GM19023 (cell line): ENCODE measurements at regions not wholly inside any gene's neighbourhood (a gene's known extent, or its start where the extent isn't known, plus 50 kb on each side); places are given as distances from the start of the nearest gene placed in this dataset.
"Not testable (repeated sequence)": the region's sequence is repeated elsewhere in the genome, so short reads cannot be mapped to it uniquely, and the experiment has no call there.

Experiments used
- ATAC-seq: cut with Tn5 transposase; IDR thresholded peaks from one replicate; pipeline ENCODE4 v1.9.1; 2021; ENCODE audit warnings: mild to moderate bottlenecking, moderate library complexity; ENCODE audit not compliant: unreplicated experiment

DNA sequence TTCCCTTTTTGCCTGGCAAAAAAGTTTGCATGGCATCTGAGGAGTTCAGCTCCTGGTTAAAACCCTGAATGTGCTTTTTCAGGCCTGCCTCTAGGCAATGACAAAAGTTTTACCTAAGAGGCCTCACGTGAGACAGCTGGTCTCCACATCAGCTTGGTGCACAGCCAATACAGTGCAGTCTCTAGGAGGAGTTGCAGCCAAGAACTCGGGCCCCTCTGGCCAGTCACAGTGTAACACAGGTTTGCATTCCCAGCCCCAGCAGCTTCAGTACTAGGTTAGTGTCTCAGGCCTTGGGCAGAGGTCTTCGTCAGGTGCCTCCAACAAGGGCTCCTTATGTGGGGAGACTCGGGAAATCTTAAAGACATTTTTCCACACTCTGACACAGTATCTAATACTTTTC lies 771.7 kb downstream of the SORCS1 start:
- no peak for ATAC-seq

DNA sequence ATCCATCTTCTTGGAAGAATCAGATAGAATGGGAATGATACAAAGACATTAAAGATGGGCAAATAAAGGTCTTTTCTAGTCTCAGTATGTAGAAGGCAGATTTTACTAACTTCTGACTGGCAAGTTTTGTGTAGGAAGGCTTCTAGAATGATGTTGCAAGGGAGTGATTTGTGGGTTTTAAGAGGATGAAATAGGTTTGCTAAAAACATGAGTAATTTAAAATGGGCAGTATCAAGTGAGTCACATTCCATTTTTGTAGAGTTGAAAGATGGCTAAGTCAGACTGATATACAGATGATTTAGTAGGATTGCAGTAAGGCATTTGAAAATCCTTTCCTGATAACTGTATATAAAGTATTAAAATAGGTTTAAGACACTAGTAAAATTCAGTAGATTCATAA lies 777.4 kb downstream of the SORCS1 start:
- no peak for ATAC-seq

DNA sequence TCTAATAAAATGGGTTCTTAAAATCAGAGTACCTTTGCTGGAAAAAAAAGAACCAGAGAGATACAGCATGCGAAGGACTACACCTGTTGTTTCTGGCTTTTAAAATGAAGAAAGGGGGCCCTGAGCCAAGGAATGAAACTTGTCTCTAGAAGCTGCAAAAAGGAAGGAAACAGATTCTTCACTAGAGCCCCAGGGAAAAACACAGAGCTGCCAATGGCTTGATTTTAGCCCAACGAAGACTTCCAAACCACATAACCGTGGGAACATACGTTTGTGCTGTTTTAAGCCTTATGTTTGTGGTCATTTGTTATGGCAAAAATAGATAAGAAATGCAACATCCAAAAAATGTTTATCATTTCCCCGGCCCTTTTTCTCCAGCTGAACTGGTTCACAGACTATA lies 780.0 kb downstream of the SORCS1 start:
- no peak for ATAC-seq

DNA sequence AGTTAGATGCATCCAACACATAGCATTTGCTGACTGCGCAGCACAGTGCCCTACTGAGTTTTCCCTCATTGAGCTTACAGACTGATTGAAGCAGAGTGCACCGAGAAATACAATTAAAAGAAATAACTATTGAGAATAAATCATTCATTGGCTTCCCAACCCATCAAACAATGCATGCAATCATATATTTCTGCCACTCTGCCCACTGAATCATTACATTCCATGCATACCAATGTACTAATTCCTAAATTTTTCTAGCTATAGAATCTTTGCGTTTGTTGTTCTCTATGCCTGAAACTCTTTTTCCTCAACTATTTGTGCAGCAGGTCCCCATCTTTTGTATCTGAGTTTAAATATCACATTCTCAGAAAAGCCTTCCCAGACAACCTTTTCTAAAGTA lies 783.8 kb downstream of the SORCS1 start:
- no peak for ATAC-seq

DNA sequence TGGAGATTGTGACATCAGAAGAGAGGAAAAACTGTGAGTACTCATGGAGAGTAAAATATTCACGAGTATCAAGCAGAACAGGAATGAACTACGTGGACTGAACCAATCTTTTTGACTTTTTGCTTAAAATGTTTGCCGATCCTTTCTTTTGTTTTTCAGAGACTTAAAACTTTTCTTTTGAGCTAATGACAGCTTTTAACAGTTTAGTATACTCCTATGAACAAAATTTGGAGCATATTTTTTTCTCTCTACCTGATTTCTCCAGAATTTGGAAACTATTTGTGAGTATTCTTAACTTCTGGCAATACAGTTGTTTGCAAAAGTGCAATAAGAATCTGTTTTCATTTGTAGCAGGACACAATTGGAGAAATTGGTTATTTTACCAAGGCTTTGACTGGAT lies 786.3 kb downstream of the SORCS1 start:
- no peak for ATAC-seq

DNA sequence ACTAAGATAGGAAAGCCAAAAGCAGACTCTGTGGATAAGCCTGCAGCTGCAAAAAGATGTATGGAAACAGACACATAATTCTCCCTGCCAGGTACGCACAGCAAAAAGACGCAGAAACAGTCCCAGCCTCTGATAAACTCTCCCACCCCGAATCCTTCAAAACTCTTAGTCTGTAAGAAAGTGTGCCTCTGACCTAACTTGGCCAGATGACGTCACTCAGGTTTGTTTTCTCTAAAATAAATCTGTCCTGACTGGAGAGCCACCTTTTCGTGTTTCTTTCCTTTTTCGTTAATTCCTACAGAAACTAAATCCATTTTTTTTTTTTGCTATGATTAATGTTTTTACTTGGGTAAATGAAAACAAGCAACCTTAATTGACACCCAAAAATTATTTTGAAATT lies 793.8 kb downstream of the SORCS1 start:
- ATAC-seq: no peak

DNA sequence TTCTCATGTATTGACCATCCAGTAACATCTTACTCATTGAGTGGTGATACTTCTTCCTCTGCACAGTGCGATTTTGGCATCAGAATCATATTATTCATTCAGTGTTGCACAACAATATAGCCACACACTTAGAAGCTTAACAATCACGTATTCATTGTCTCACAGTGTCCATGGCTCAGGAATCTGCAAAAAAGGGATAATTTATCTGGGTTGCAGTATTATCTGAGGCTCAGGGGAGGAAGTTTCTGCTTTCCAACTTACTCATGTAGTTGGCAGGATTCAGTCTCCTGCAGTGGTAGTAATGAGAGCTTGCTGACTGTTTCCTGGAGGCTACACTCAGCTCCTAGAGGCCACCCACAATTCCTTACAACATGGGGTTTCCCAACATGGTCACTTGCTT lies 803.6 kb downstream of the SORCS1 start:
- ATAC-seq: no peak

DNA sequence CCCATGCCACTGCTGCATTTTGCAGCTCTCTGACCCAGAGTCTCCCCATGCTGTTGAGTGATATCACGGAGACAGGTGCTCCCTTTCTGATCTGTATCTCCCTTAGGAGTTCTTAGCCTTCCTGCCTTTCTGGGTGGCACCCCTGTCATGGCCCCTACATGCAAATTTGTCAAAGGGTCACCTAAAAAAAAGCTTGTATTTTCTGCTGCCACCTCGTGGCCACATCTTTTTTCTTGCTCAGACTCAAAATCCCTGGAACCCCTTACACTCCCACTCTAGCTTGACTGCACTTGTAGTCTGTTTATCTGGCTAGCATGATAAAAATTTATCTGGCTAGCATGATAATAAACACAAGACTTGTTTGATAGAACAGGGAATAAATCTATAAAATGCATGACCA lies 809.1 kb downstream of the SORCS1 start:
- no peak for ATAC-seq

DNA sequence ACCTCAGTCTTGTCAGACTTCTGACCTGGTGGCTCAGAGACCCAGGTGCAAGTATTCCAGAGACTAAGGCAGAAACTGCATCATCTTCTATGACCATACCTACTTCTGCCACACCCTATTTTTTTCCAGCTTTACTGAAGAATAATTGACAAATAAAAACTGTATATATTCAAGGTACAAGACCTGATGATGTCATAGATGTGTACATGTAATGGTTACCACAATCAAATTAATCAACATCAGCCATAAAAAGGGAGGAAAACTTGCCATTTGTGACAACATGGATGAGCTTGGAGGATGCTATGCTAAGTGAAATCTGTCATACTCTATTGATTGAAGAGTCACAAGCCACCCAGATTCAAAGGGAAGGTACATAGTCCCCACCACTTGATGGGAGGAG lies 815.6 kb downstream of the SORCS1 start:
- ATAC-seq: no peak

DNA sequence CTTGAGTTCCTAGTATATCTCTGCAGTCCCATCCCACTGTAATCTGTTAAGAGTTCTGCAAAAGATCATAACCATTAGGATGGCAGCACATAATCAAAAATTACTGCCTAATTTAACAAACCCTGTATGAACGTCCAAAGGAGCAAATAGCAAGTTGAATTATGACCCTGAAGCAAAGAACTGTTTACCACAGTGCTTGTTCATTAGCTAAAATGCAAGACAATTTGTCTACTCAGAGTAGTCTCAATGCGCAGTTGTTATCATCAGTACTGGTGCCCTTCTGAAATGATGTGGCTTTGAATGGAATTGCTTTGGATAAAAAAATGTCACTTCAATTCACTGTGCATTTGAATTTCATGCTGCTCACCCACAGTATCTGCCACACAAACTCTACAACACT lies 817.0 kb downstream of the SORCS1 start:
- no peak for ATAC-seq

DNA sequence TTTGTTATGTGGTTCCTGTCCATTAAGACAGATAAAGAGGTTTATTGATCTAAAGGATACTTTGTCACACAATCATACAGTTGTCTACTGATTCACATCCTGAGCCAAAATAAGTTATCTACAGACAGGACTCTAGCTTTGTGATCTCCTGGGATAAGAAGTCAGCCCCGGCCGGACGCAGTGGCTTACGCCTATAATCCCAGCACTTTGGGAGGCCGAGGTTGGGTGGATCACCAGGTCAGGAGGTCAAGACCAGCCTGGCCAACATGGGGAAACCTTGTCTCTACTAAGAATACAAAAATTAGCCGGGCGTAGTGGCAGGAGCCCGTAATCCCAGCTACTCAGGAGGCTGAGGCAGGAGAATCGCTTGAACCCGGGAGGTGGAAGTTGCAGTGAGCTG lies 821.0 kb downstream of the SORCS1 start:
- ATAC-seq: not testable (repeated sequence)

DNA sequence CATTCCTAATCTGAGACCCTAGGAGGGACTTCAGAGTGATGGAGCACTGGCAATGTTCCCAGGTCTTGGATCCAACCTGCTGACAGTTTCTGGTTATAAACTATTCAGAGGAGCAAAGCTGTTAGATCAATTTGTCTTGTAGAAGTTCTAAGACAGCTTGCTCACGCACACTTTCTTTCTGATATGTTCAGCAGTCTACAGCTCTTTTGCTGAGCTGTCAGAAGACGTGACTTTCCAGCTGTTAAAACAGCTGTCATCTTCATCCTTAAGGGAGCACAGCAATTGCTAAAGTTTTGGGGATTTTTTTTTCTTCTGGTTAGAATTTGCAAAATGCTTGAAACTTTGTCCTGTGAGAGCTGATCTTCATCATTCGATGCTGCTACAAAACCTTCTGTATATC lies 823.1 kb downstream of the SORCS1 start:
- no peak for ATAC-seq

DNA sequence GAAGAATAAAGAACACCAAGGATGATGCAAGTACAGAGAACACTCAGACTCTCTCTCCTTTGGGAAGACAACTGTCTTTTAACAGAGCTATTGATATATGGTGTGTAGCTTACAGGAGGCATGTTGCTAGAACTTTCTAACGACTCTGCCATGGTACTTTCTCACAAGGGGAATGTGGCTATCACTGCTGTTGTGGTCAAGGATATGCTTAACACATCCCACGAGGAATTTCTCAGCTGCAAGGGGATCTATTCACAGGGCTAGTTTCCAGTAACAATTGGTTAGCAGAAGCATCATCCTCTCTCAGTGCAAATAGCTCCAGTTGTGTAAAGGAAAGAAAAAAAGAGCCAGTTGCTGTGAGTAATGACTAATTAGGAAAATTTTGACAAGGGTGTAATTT lies 826.0 kb downstream of the SORCS1 start:
- ATAC-seq: no peak

DNA sequence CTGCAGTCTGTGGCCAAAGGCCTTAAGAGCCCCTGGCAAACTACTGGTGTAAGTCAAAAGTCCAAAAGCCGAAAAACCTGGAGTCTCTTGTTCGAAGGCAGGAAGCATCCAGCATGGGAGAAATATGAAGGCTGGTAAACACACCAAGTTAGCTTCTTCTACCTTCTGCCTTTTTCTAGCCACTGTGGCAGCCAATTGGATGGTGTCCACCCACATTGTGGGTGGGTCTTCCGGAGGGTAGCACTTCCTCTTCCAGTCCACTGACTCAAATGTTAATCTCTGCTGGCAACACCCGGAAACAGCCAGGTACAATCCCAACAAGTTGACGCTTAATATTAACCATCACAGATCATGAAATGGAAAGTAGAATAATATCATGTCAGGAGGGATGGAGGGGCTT lies 827.6 kb downstream of the SORCS1 start:
- no peak for ATAC-seq

DNA sequence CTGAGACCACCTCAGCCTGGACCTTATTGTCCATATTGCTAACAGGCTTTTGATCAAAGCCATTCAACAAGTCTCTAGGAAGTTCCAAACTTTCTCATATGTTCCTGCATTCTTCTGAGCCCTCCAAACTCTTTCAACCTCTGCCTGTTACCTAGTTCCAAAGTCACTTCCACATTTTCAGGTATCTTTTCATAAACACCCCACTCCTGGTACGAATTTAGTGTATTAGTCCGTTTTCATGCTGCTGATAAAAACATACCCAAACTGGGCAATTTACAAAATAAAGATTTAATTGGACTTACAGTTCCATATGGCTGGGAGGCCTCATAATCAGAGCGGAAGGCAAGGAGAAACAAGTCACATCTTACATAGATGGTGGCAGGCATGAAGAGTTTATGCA lies 836.8 kb downstream of the SORCS1 start:
- ATAC-seq: no peak

DNA sequence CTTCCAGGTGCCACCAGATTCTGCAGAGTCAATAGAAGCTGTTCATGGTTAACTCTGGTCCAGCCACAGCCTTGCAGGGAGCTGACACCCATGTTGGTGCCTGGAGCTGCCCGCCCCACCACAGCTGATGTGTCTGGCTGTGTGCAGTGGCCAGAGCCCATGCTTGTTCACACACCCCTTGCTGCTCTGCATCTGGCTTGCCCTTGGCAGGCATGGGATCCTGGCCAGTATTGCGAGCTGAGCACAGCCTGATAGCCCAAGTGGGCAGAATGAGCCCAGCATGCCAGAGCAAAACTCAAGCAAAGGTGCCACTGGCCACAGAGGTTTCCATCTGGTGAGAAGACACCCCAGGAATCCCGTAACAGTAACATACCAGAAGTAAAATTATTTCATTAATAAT lies 843.6 kb downstream of the SORCS1 start:
- no peak for ATAC-seq

DNA sequence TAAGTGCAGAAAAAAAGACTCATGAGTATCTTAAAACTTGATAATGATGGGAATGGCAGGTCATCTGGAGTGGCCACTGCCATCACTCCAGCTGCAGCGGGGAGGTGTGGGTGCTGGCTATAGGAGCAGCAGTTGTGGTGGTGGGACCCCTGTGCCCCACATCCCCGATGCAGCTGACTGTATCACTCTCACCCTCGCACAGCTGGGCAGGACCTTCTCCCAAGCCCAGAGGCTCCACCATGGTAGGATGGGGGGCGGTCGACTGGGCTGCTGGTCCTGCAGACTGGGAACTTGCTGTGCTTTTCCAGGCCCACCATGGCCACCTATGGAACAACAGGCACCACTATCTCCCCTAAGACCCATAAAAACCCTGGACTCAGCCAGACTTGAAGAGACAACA lies 844.4 kb downstream of the SORCS1 start:
- no peak for ATAC-seq

DNA sequence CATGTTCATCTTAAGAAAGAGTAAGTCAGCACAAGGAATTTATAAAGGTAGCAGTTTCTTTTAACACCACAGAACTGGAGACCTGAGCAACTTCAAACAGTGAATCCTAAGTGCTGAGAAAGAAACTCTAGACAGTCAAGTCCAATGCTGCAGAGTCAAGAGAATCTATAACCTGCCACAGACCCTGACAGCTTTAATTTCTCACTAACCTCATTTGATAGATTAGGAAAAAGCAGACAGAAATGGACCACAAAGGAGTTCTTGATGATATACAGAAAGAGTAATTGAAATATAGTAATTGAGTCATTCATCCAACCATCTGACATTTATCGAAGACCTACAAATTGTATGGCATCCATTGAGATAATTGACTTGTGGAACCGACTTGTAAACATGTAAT lies 847.0 kb downstream of the SORCS1 start:
- ATAC-seq: no peak

DNA sequence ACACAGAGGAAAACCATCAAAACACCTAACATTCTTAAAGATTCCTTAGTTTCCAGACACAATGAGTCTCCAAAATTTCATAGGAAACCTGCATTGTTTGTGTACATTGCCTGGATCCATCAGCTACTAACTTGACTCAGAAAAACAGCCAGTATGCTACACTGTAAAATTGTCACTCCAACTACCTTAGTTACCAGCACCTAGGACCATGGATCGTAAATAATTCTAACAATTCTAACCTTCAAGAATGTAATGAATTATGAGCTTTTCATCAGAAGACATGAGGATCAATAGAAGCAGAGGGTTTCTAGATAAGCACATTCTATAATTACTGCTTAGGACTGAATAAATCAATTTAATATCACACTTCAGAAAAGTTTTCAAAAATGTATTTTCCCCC lies 851.5 kb downstream of the SORCS1 start:
- ATAC-seq: no peak

DNA sequence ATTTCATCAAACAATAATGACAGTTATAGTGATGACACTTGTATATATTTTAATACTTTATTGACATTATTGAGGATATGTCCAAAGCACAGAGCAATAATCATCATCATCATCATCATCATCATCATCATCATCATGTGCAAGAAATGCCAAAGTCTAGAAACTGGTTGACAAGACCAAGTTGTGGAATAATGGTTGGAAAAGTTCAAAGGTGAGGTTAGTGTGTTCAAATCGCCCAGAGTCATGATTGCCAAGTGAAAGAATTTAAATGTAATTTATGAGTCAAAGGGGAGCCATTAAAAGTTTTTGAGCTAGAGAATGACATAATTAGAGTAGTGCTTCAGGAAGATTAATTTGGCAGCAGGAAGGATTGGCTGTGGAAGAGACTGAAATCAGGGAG lies 852.4 kb downstream of the SORCS1 start:
- ATAC-seq: no peak

DNA sequence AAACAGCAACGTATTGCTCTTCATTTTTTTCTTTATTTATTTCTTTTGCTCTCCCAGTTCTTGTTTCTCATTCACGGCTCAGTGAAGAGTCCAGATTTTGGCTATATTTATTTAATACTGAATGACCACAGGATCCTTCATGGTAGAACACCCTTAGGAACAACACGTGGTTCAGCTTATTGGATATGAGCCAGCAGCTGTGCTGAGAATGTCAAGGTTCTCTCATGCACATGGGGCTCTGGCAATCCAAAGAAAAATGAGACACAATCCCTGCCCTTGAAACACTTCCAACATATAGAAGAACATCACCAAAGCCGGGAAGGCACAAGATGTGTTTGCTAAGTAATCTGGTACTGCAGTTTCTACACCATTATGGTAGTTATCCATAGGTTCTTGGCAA lies 852.9 kb downstream of the SORCS1 start:
- no peak for ATAC-seq

DNA sequence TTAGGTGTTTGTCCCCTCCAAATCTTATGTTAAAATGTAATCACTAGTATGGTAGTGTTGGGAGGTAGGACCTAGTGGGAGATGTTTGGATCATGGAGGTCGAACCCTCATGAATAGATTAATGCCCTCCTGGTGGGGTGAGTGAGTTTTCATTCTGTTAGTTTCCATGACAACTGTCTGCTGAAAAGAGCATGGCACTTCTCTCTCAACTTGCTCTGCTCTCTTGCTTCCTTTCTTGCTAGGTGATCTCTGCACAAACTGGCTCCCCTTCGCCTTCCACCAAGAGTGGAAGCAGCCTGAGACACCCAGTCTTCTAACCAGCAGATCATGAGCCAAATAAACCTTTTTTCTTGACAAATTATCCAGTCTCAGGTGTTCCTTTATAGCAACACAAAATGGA lies 853.9 kb downstream of the SORCS1 start:
- ATAC-seq: no peak

DNA sequence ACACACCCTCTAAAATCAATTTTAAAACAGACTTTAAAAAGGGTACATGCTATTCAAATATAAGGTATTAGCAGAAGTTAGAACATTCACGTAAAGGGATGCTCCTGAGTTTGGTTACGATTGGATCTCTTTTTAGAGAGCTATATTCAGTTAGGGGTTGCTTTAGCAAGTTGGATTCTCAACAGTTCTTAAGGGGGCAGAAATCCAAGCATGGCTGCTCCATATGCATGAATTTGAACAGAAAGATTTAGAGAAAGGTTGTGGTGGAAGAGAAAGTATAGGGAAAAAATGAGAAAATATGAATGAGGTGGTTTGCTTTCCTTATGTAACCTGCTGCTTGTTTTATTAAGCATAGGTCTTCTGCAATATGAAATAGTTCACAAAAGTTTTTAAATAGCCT lies 855.1 kb downstream of the SORCS1 start:
- ATAC-seq: no peak

DNA sequence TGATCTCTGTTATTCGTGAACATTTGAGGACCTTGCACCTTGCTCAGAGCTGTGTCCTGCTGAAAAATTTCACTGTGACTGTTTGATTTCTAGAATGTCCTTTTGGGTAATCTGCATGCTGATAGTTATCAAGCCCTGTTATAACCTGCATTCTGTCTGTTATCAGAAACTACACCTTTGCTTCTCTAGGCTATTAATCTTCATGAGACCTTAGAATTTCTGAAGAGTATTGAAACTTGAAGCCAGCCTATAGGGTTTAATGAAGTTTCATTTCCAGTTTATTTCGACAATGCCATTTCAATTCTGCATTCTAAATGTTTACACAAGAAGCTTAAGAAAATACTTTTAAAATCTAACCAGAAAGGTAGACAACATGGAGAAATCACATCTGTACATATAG lies 856.2 kb downstream of the SORCS1 start:
- ATAC-seq: no peak
